ENCODE measurements at regions not wholly inside any gene's neighbourhood (a gene's known extent, or its start where the extent isn't known, plus 50 kb on each side); places are given as distances from the start of the nearest gene placed in this dataset.
A peak's percentile ranks its signal among the peaks of the same experiment; 100 is the strongest.

DNA sequence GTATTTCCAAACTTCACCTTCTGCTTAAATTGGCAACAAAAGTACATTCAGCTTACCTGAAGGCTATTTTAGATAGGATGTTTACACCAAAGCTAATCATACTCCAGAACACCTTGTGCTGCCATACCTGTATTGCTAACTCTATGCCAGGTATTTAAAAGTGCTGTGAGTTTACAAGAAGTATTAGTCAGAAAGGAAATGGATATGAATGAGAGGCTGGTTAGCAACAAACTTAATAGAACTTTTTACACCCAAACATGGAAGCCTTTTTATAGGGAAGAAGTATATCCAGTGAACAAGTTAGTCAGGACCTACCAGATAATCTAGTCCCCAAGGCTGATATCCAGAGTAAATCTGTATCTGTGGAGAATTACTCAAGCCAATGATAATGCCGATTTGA is 131.2 kb upstream of the SPRY1 start:
- DNase-seq (ENCODE audit: low read depth) = no peak
- no peak overlapping the region for H3K4me3 ChIP-seq (replicated peaks; ENCODE audit: low read depth, low read length)
- TF ChIP-seq, protein P1, sequence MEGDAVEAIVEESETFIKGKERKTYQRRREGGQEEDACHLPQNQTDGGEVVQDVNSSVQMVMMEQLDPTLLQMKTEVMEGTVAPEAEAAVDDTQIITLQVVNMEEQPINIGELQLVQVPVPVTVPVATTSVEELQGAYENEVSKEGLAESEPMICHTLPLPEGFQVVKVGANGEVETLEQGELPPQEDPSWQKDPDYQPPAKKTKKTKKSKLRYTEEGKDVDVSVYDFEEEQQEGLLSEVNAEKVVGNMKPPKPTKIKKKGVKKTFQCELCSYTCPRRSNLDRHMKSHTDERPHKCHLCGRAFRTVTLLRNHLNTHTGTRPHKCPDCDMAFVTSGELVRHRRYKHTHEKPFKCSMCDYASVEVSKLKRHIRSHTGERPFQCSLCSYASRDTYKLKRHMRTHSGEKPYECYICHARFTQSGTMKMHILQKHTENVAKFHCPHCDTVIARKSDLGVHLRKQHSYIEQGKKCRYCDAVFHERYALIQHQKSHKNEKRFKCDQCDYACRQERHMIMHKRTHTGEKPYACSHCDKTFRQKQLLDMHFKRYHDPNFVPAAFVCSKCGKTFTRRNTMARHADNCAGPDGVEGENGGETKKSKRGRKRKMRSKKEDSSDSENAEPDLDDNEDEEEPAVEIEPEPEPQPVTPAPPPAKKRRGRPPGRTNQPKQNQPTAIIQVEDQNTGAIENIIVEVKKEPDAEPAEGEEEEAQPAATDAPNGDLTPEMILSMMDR (IDR thresholded peaks at IDR 0.05; ENCODE audit: low read length, missing control alignments) = no peak

DNA sequence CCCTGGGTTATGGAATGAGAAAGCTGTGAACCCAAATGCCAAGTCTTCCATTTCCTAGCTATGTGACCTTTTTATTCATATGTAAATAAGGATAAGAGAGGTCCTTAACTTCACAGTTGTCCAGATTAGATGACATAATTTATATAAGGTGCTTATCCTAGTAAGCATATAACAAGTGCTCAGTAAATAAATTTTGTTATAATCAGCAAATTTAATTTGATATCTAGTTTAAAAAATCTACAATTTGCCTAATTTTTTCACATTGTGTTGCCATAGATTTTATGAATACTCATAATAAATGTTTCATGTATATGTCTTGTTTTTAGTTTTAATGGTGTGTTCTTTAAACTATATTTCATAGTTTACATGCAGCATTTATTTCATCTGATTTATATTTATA is 130.4 kb upstream of the SPRY1 start:
- no peak overlapping the region for H3K4me3 ChIP-seq (replicated peaks; ENCODE audit: low read depth, low read length)
- no peak for DNase-seq (ENCODE audit: low read depth)
- TF ChIP-seq, protein P1 (IDR thresholded peaks at IDR 0.05; ENCODE audit: low read length, missing control alignments) = no peak

- no peak for DNase-seq (ENCODE audit: low read depth)
- TF ChIP-seq, protein P1 (IDR thresholded peaks at IDR 0.05; ENCODE audit: low read length, missing control alignments) = no peak
- H3K4me3 ChIP-seq (replicated peaks; ENCODE audit: low read depth, low read length) = no peak overlapping the region
Measured at GRCh38 chr4:123278755-123279154, 117.8 kb upstream of the SPRY1 start.

DNA sequence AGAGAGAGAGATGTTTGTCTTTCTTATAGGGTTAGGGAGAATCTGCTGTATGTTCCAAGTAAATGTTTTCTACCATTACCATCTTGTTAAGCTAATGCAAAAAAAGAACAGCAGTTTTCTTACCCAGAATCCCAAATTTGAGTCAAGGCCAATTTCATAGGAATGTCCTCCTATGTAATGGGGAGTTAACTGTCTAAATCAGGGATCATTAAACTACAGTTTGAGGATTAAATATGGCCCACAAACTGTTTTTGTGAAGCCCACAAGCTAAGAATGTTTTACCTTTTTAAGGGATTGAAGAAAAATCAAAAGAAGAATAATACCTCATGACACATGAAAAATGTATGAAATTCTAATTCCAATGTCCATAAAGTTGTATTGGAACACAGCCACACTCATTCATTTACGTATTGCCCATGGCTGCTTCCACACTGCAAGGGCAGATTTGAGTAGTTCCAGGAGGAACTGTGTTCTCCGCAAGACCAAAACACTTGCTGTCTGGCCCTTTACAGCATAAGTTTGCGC is 113.2 kb upstream of the SPRY1 start:
- no peak for DNase-seq (ENCODE audit: low read depth)
- TF ChIP-seq, protein P1 (IDR thresholded peaks at IDR 0.05; ENCODE audit: low read length, missing control alignments) = no peak
- H3K4me3 ChIP-seq (replicated peaks; ENCODE audit: low read depth, low read length) = no peak overlapping the region

DNA sequence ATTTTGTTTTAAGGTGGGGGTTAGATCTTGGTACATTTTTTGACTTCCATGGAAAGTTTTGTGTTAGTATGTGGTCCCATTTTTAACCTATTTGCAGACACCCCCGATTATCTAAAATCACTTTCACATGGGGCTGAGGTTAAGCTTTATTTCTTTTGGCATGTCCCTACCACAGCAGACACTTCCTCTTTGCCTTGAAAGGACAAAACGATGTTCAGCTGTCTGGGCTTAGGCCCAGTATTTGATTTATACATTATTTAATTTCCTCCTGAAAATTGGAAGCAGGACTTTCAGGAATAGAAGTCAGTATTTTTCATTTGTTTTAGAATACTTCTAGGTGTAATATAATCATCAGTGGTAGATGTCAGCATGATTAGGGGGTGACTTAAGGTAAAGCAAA is 112.4 kb upstream of the SPRY1 start:
- no peak overlapping the region for H3K4me3 ChIP-seq (replicated peaks; ENCODE audit: low read depth, low read length)
- TF ChIP-seq, protein P1 (IDR thresholded peaks at IDR 0.05; ENCODE audit: low read length, missing control alignments) = no peak
- DNase-seq (ENCODE audit: low read depth) = peak; percentile 25

GRCh38 chr4:123286903-123287466 is 109.6 kb upstream of the SPRY1 start:
- TF ChIP-seq, protein P1 (IDR thresholded peaks at IDR 0.05; ENCODE audit: low read length, missing control alignments) = no peak
- no peak for DNase-seq (ENCODE audit: low read depth)
- H3K4me3 ChIP-seq (replicated peaks; ENCODE audit: low read depth, low read length) = no peak overlapping the region
